ENCODE measurements at regions not wholly inside any gene's neighbourhood (a gene's known extent, or its start where the extent isn't known, plus 50 kb on each side); places are given as distances from the start of the nearest gene placed in this dataset.

- Histone ChIP-seq H3K4me3 (no peak overlapping the region), H3K27ac (no peak overlapping the region)
Measured at GRCh38 chr5:40394698-40395097, 285.0 kb upstream of the PTGER4 start.

GRCh38 chr5:40391642-40392041, 288.1 kb upstream of the PTGER4 start:
- H3K4me3 ChIP-seq, result no peak overlapping the region
- H3K27ac ChIP-seq, result peak overlapping the region in 3 of 21 experiments; percentile 18 to 25 (median 24)

GRCh38 chr5:40390281-40391149, 289.2 kb upstream of the PTGER4 start:
- H3K27ac ChIP-seq, result peak overlapping the region in 4 of 21 experiments; percentile 6 to 38 (median 9)
- H3K4me3 ChIP-seq, result no peak overlapping the region

DNA sequence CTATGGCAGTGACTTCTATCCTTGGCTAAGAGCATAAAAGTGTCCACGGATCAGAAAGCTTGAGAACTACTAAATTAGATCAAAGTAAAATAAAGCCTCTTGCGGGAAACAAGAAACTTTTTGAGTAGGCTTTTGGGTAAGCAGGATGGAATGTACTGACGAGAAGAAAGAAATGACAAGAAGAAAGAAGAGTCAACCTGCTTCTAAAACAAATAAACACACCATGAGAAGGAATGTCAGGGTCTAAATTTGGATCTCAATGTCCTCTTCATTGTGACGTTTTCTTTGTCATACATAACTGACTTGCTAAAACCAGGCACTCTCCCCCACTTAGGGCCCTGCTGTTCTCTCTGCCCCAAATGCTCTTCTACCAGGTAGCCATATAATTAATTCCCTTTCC, 290.1 kb upstream of the PTGER4 start:
- Histone ChIP-seq H3K4me3 (no peak overlapping the region), H3K27ac (peak overlapping the region in 3 of 21 experiments; percentile 4 to 39 (median 8))

GRCh38 chr5:40386289-40386688, 293.4 kb upstream of the PTGER4 start:
- H3K4me3 ChIP-seq, result no peak overlapping the region

GRCh38 chr5:40385544-40385943, 294.2 kb upstream of the PTGER4 start:
- H3K4me3 ChIP-seq, result no peak overlapping the region
- peak overlapping the region in 5 of 21 experiments; percentile 2 to 74 (median 56) for H3K27ac ChIP-seq

More at GRCh38 chr5:40386289-40386688, 293.4 kb upstream of the PTGER4 start:
- peak overlapping the region in 3 of 21 experiments; percentile 2 to 74 (median 74) for H3K27ac ChIP-seq

- peak overlapping the region in 7 of 21 experiments; percentile 15 to 74 (median 34) for H3K27ac ChIP-seq
Measured at GRCh38 chr5:40384782-40385390, 294.8 kb upstream of the PTGER4 start.

DNA sequence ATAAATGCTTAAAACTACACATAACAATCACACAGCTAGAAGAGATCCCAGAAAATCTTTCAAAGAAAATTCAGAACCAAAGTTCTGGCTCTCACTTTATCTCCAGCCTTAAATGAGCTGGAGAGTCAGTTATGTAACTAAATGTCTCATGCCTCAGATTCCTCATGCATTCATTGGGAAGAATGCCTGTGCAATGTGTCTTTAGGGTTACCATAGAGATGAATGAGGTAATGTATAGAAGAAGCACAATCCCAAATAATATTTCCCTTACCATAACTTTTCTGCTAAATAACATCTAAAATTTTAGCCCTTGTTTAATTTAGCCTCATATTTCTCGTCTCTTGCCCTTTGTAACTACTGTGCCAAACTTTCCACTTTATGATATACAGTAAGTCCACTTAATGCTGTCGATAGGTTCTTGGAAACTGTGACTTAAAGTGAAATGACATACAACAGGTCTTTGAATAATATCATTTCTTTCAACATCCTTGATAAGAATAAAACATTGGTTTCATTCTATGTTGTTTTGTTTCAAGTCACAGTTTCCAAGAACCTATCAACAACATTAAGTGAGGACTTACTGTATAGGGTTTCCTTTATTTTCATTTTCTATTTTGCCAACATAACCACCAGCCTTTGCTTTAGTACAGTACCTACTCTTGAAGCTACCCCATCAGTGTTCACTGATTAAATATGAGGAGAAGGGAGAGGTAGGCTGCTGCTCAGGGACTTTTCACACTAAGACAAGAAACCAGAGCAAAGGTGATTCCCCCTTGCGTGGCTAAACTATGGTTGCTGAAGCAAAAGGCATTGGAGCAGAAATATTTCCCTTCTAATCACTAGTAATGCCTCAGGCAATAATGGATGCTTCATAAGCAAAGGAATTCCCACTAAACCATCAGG, 295.7 kb upstream of the PTGER4 start:
- peak overlapping the region in 9 of 21 experiments; percentile 15 to 74 (median 34) for H3K27ac ChIP-seq

More at GRCh38 chr5:40384782-40385390, 294.8 kb upstream of the PTGER4 start:
- H3K4me3 ChIP-seq, result no peak overlapping the region

DNA sequence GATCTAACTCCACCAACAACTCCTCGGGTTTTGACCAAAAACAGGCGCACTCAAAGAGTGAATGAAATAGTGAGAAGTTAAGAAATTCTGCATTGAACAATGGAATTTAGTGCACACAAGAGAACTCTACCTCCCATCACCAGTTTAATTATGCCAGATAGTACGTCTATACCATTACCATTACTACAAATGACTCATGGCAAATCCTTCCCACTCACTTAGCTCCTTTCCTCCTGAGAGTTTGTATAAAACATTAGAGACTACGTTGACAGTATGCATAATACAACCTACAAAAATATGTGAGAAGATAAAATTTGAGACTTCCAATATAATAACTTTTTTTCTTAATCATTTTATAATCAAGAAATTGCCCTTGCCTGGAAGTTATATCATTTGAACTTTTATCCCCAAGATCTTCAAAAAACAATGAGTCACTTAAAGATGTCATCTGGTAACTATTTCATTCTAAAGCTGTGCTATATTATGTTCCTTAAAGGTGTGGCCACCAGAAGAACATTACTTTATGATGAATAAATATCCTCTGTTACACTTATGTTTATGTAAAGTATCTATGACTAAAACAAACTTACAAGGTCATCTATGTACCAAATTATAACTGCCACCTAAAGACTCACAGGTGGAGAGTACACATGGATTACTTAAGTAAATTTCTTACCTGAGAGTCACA, 297.9 kb upstream of the PTGER4 start:
- no peak overlapping the region for H3K27ac ChIP-seq
- no peak overlapping the region for H3K4me3 ChIP-seq

More for the DNA sequence above, 295.7 kb upstream of the PTGER4 start:
- no peak overlapping the region for H3K4me3 ChIP-seq

DNA sequence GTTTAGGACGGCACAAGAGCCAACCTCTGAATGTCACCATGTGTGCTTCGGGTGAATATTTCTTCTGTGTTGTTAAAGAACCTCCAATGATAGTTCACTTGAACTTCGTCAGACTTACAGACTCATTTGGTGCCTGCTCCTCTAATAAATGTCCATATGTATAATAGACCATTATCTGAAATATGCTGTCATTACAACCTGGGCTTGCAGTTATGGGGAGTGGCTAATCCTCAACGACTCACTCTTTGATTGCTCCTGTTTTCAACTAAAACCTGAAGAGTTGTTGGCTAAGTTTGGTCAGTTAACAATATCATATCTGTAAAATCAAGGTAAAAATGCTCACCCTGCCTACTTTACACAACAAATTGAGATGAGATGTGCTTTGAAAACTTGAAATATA, 298.7 kb upstream of the PTGER4 start:
- Histone ChIP-seq H3K27ac (no peak overlapping the region), H3K4me3 (no peak overlapping the region)

- H3K4me3 ChIP-seq, result no peak overlapping the region
- peak overlapping the region in 6 of 21 experiments; percentile 12 to 60 (median 38) for H3K27ac ChIP-seq
Measured at GRCh38 chr5:40378396-40379177, 301.1 kb upstream of the PTGER4 start.

DNA sequence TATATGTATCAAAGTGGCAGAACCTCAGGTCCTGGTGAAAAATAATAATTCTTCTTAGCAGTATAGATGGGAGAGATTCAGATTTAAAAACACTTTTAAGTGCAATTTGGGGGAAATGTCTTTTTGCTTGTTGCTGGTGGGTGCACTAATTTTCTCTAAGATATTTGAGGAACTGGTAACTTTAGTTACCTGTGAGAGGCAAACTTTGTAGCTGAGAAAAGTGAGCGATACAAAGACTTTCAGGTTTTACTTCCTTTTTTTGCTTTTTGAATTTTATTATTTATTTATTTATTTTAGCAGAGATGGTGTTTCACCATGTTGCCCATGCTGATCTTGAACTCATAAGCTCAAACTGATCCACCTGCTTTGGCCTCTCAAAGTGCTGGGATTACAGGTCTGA, 303.1 kb upstream of the PTGER4 start:
- H3K27ac ChIP-seq, result no peak overlapping the region
- no peak overlapping the region for H3K4me3 ChIP-seq

GRCh38 chr5:40374853-40375252, 304.9 kb upstream of the PTGER4 start:
- Histone ChIP-seq H3K27ac (no peak overlapping the region), H3K4me3 (no peak overlapping the region)

GRCh38 chr5:40368200-40368599, 311.5 kb upstream of the PTGER4 start:
- no peak overlapping the region for H3K27ac ChIP-seq
- no peak overlapping the region for H3K4me3 ChIP-seq

DNA sequence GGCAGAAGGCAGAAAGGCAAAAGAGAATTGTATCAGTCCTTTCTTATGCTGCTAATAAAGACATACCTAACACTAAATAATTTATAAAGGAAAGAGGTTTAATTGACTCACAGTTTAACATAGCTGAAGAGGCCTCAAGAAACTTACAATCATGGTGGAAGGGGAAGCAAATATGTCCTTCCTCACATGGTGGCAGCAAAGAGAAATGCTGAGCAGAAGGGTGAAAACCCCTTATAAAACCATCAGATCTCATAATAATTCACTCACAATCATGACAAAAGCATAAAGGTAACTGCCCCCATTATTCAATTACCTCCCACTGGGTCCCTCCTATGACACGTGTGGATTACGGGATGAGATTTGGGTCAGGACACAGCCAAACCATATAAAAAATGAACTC, 312.5 kb upstream of the PTGER4 start:
- no peak overlapping the region for H3K27ac ChIP-seq
- no peak overlapping the region for H3K4me3 ChIP-seq

GRCh38 chr5:40365342-40366330, 314.1 kb upstream of the PTGER4 start:
- Histone ChIP-seq H3K4me3 (no peak overlapping the region), H3K27ac (peak overlapping the region in 1 of 21 experiments; percentile 23)

DNA sequence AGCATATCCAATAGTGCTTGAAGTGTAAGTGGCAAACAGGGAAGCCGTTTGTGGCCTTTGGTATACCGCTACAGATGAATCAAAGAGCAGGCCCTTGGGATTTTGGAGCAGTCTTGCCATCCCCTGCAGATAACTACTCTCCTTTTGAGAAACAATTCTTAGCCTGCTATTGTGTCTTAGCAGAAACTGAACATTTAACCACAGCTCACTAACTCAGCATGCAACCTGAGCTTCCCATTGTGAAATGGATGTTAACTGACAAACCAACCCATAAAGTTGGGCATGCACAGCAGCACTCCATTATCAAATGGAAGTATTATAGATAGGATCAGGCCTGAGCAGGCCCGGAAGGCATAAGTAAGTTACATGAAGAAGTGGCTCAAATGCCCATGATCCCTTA, 315.3 kb upstream of the PTGER4 start:
- no peak overlapping the region for H3K4me3 ChIP-seq

More for the DNA sequence above, 315.3 kb upstream of the PTGER4 start:
- no peak overlapping the region for H3K27ac ChIP-seq
